OCI-LY3 (cell line): ENCODE measurements at regions not wholly inside any gene's neighbourhood (a gene's known extent, or its start where the extent isn't known, plus 50 kb on each side); places are given as distances from the start of the nearest gene placed in this dataset.

Source experiments
- EZH2phosphoT487 ChIP-seq: fragments of 200-600 bp; shearing (Covaris generic); IDR thresholded peaks from 2 replicates; pipeline ENCODE4 v1.6.1; 2018; ENCODE audit warnings: antibody characterized with exemption, mixed run types, low read depth
- TF ChIP-seq, protein P1 (sequence below): fragments of 200-600, 300-600 bp; sonication (generic); IDR thresholded peaks from 2 replicates; pipeline ENCODE4 v1.5.1; 2014; ENCODE audit warnings: antibody characterized with exemption, low read length, low read depth

DNA sequence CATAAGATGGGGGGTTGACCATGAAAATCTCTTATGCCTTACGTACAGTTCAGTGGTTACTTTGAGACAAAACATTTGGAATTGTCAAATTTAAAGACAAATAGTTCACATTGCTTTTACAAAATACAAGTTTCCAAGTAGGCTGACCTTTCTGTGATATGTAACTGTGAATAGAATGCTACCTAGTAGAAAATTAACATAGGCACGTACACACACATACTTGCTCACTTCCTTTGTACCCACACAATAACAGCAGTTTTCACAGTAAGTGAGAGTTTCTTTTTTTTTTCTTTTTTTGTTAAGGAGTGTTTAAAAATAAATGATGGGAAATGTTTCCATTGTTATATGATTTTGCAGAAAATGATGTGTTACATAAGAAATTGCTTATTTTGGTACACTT, 53.3 kb upstream of the SP8 start:
- TF ChIP-seq, protein P1, sequence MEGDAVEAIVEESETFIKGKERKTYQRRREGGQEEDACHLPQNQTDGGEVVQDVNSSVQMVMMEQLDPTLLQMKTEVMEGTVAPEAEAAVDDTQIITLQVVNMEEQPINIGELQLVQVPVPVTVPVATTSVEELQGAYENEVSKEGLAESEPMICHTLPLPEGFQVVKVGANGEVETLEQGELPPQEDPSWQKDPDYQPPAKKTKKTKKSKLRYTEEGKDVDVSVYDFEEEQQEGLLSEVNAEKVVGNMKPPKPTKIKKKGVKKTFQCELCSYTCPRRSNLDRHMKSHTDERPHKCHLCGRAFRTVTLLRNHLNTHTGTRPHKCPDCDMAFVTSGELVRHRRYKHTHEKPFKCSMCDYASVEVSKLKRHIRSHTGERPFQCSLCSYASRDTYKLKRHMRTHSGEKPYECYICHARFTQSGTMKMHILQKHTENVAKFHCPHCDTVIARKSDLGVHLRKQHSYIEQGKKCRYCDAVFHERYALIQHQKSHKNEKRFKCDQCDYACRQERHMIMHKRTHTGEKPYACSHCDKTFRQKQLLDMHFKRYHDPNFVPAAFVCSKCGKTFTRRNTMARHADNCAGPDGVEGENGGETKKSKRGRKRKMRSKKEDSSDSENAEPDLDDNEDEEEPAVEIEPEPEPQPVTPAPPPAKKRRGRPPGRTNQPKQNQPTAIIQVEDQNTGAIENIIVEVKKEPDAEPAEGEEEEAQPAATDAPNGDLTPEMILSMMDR, result no peak
- no peak for TF ChIP-seq EZH2phosphoT487
